HG02798 (cell line): ENCODE measurements at regions not wholly inside any gene's neighbourhood (a gene's known extent, or its start where the extent isn't known, plus 50 kb on each side); places are given as distances from the start of the nearest gene placed in this dataset.

Experiments
- ATAC-seq: cut with Tn5 transposase; IDR thresholded peaks from one replicate; pipeline ENCODE4 v1.9.1; 2021; ENCODE audit warnings: mild to moderate bottlenecking; ENCODE audit not compliant: unreplicated experiment, poor library complexity

- ATAC-seq: no peak
These were observed 237.1 kb upstream of the OPRM1 start for GRCh38 chr6:153801917-153802316.

- ATAC-seq: no peak
These were observed 238.4 kb upstream of the OPRM1 start for GRCh38 chr6:153800580-153801188.

- no peak for ATAC-seq
These were observed 248.1 kb upstream of the OPRM1 start for GRCh38 chr6:153790876-153791473.

- no peak for ATAC-seq
These were observed 249.0 kb upstream of the OPRM1 start for GRCh38 chr6:153790048-153790447.

GRCh38 chr6:153787341-153787606, 251.8 kb upstream of the OPRM1 start:
- ATAC-seq: no peak

GRCh38 chr6:153781306-153781705, 257.7 kb upstream of the OPRM1 start:
- ATAC-seq: no peak

- no peak for ATAC-seq
These were observed 259.0 kb upstream of the OPRM1 start for GRCh38 chr6:153780011-153780410.

GRCh38 chr6:153778216-153778615, 260.8 kb upstream of the OPRM1 start:
- no peak for ATAC-seq

- no peak for ATAC-seq
These were observed 267.5 kb upstream of the OPRM1 start for GRCh38 chr6:153771577-153771976.

- no peak for ATAC-seq
These were observed 271.9 kb upstream of the OPRM1 start for GRCh38 chr6:153767127-153767526.

GRCh38 chr6:153758516-153758915, 280.5 kb upstream of the OPRM1 start:
- ATAC-seq: no peak

GRCh38 chr6:153735761-153736160, 303.3 kb upstream of the OPRM1 start:
- ATAC-seq: no peak

GRCh38 chr6:153729189-153729588, 309.9 kb upstream of the OPRM1 start:
- no peak for ATAC-seq

- no peak for ATAC-seq
These were observed 311.2 kb upstream of the OPRM1 start for GRCh38 chr6:153727885-153728284.

- no peak for ATAC-seq
These were observed 313.6 kb upstream of the OPRM1 start for GRCh38 chr6:153725456-153725855.

GRCh38 chr6:153720732-153721131, 318.3 kb upstream of the OPRM1 start:
- ATAC-seq: no peak

- no peak for ATAC-seq
These were observed 333.6 kb upstream of the OPRM1 start for GRCh38 chr6:153705429-153705828.

- ATAC-seq: no peak
These were observed 336.4 kb upstream of the OPRM1 start for GRCh38 chr6:153702671-153703070.

GRCh38 chr6:153698637-153699036, 340.4 kb upstream of the OPRM1 start:
- no peak for ATAC-seq

GRCh38 chr6:153698001-153698400, 341.0 kb upstream of the OPRM1 start:
- ATAC-seq: no peak

- no peak for ATAC-seq
These were observed 361.5 kb upstream of the OPRM1 start for GRCh38 chr6:153677522-153677921.

GRCh38 chr6:153673750-153674149, 365.3 kb upstream of the OPRM1 start:
- ATAC-seq: no peak

- ATAC-seq: no peak
These were observed 365.8 kb upstream of the OPRM1 start for GRCh38 chr6:153673225-153673624.
